ENCODE measurements at regions not wholly inside any gene's neighbourhood (a gene's known extent, or its start where the extent isn't known, plus 50 kb on each side); places are given as distances from the start of the nearest gene placed in this dataset.

GRCh38 chr22:49464037-49464436, 363.6 kb downstream of the BRD1 start:
- no peaks in the 10 kb centered on the region; the same call in 1 of the 2 replicates for H3K27me3 ChIP-seq (ENCODE audit: control insufficient read depth, insufficient read depth, low read length)
- POLR2A ChIA-PET: no interaction called here
- CTCF ChIA-PET: no interaction called here
- no peak for TF ChIP-seq REST (IDR thresholded peaks at IDR 0.05; ENCODE audit: insufficient read depth in 1 of 2, low read depth in 2 of 2, low read length in 1 of 2)
- TF ChIP-seq SIN3A (IDR thresholded peaks at IDR 0.05; ENCODE audit: borderline replicate concordance, insufficient read depth, low read depth, low read length): no peak
- TF ChIP-seq CTCF (IDR thresholded peaks at IDR 0.05): no peak
- no peak for TF ChIP-seq TCF7L2 (IDR thresholded peaks at IDR 0.05; ENCODE audit: low read depth, low read length)
- no peak for TF ChIP-seq POLR2AphosphoS5 (IDR thresholded peaks at IDR 0.05; ENCODE audit: low read depth, low read length)
- H3K27ac ChIP-seq (ENCODE audit: low read length): no peak overlapping the region
- intact Hi-C loops (cut with micrococcal nuclease; ENCODE audit: unreplicated experiment): no loop called here
- no peaks in the 10 kb centered on the region for H3K9me3 ChIP-seq (ENCODE audit: control insufficient read depth, insufficient read depth, low read depth, low read length)
- in situ Hi-C loops (cut with HindIII; ENCODE audit: low pct_unique_long_range_greater_than_20kb, low sequenced_read_pairs): no loop called here
- no peak overlapping the region for H3K4me3 ChIP-seq (ENCODE audit: low read depth in 2 of 2, low read length in 2 of 2)
- ATAC-seq: no peak
- no peaks in the 10 kb centered on the region for H3K36me3 ChIP-seq (ENCODE audit: control insufficient read depth, insufficient read depth, low read length)
- no peaks in the 10 kb centered on the region for H3K4me1 ChIP-seq (ENCODE audit: control insufficient read depth, insufficient read depth, low read length)
- no peak for DNase-seq (ENCODE audit: low read depth, low spot score)
- BruUV-seq (replicated peaks): no TSS peak

- in situ Hi-C loops (cut with HindIII; ENCODE audit: low pct_unique_long_range_greater_than_20kb, low sequenced_read_pairs) (no loop called here), intact Hi-C loops (cut with micrococcal nuclease; ENCODE audit: unreplicated experiment) (no loop called here)
- Histone ChIP-seq H3K4me3 (ENCODE audit: low read depth in 2 of 2, low read length in 2 of 2) (no peak overlapping the region), H3K4me1 (ENCODE audit: control insufficient read depth, insufficient read depth, low read length) (no peaks in the 10 kb centered on the region), H3K36me3 (ENCODE audit: control insufficient read depth, insufficient read depth, low read length) (no peaks in the 10 kb centered on the region), H3K9me3 (ENCODE audit: control insufficient read depth, insufficient read depth, low read depth, low read length) (no peaks in the 10 kb centered on the region), H3K27ac (ENCODE audit: low read length) (no peak overlapping the region), H3K27me3 (ENCODE audit: control insufficient read depth, insufficient read depth, low read length) (no peaks in the 10 kb centered on the region; the same call in 1 of the 2 replicates)
- ATAC-seq (no peak), DNase-seq (ENCODE audit: low read depth, low spot score) (no peak)
- no TSS peak for BruUV-seq (replicated peaks)
- ChIA-PET POLR2A (interaction anchor here (0.5 kb wide), 1 partner anchor 31 kb away, joined by 5 read pairs; no protein-coding TSS in a partner anchor), CTCF (no interaction called here)
- no peak for TF ChIP-seq POLR2AphosphoS5 (IDR thresholded peaks at IDR 0.05; ENCODE audit: low read depth, low read length)
- TF ChIP-seq SIN3A (IDR thresholded peaks at IDR 0.05; ENCODE audit: borderline replicate concordance, insufficient read depth, low read depth, low read length): no peak
- TF ChIP-seq CTCF (IDR thresholded peaks at IDR 0.05): no peak
- no peak for TF ChIP-seq REST (IDR thresholded peaks at IDR 0.05; ENCODE audit: insufficient read depth in 1 of 2, low read depth in 2 of 2, low read length in 1 of 2)
- no peak for TF ChIP-seq TCF7L2 (IDR thresholded peaks at IDR 0.05; ENCODE audit: low read depth, low read length)
Measured at GRCh38 chr22:49462795-49463194, 364.9 kb downstream of the BRD1 start.

Data from Panc1 (cell line).